HG02973 (cell line): ENCODE measurements at regions not wholly inside any gene's neighbourhood (a gene's known extent, or its start where the extent isn't known, plus 50 kb on each side); places are given as distances from the start of the nearest gene placed in this dataset.

Experiments used
- ATAC-seq: cut with Tn5 transposase; IDR thresholded peaks from one replicate; pipeline ENCODE4 v1.9.1; 2021; ENCODE audit warnings: moderate library complexity; ENCODE audit not compliant: unreplicated experiment

- no peak for ATAC-seq
Observed at GRCh38 chr2:188193230-188193629, 98.4 kb upstream of the GULP1 start.

- ATAC-seq, result no peak
Observed at GRCh38 chr2:188196343-188197008, 95.2 kb upstream of the GULP1 start.

GRCh38 chr2:188199716-188200128 is 92.0 kb upstream of the GULP1 start:
- no peak for ATAC-seq

GRCh38 chr2:188201639-188202038 is 90.0 kb upstream of the GULP1 start:
- no peak for ATAC-seq

GRCh38 chr2:188202777-188203176 is 88.9 kb upstream of the GULP1 start:
- ATAC-seq, result no peak

GRCh38 chr2:188203776-188204175 is 87.9 kb upstream of the GULP1 start:
- ATAC-seq, result no peak

- ATAC-seq, result no peak
Observed at GRCh38 chr2:188204824-188205223, 86.8 kb upstream of the GULP1 start.

GRCh38 chr2:188207554-188207953 is 84.1 kb upstream of the GULP1 start:
- ATAC-seq, result no peak

GRCh38 chr2:188209218-188209617 is 82.5 kb upstream of the GULP1 start:
- ATAC-seq, result no peak

- no peak for ATAC-seq
Observed at GRCh38 chr2:188217264-188217663, 74.4 kb upstream of the GULP1 start.

- no peak for ATAC-seq
Observed at GRCh38 chr2:188219541-188219940, 72.1 kb upstream of the GULP1 start.

- ATAC-seq, result no peak
Observed at GRCh38 chr2:188220535-188220934, 71.1 kb upstream of the GULP1 start.

- ATAC-seq, result no peak
Observed at GRCh38 chr2:188227713-188228112, 64.0 kb upstream of the GULP1 start.

- ATAC-seq, result peak; percentile 91
Observed at GRCh38 chr2:188235364-188235763, 56.3 kb upstream of the GULP1 start.

- ATAC-seq, result no peak
Observed at GRCh38 chr2:188238386-188238785, 53.3 kb upstream of the GULP1 start.
